ENCODE measurements at regions not wholly inside any gene's neighbourhood (a gene's known extent, or its start where the extent isn't known, plus 50 kb on each side); places are given as distances from the start of the nearest gene placed in this dataset.

DNA sequence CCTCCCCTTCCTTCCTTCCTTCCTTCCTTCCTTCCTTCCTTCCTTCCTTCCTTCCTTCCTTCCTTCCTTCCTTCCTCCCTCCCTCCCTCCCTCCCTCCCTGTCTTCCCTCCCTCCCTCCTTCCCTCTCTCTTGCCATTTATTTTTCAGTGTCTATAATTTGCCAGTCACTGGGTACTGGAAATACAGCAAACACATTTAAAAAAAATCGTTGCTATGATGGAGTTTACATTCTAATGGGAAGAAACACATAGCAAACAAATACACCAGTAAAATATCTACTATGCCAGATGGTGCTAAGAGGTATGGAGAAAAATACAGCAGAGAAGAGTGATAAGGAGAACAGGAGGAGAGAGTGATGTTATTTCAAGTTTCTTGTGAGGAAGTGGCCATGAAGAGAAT is 309.5 kb downstream of the CTH start:
- TF ChIP-seq POLR2A (IDR thresholded peaks at IDR 0.05) (no peak), CTCF (IDR thresholded peaks at IDR 0.05) (no peak), POLR2AphosphoS5 (IDR thresholded peaks at IDR 0.05) (no peak), EP300 (IDR thresholded peaks at IDR 0.05) (no peak)

All from suprapubic skin (tissue), 4 donors.